Gastrocnemius medialis (tissue), 4 donors: ENCODE measurements at regions not wholly inside any gene's neighbourhood (a gene's known extent, or its start where the extent isn't known, plus 50 kb on each side); places are given as distances from the start of the nearest gene placed in this dataset.

Experiments
- ATAC-seq, 2 donors: fragments of 150-250 bp; one replicate each; pipeline ENCODE4 v1.9.1; 2016
- DNase-seq, 2 donors: peaks; one replicate each; pipeline ENCODE4 v3.0.0-alpha.2; 2019
- H3K27ac ChIP-seq, 4 donors: fragments of 200-600 bp; sonication (generic); 1 replicate in 1 of 4; 2 replicates in 3 of 4; pipeline ENCODE4 v1.5.1; 2016 to 2018; ENCODE audit warnings: mild to moderate bottlenecking in 2 of 4, moderate library complexity in 1 of 4
- H3K27me3 ChIP-seq, 3 donors: fragments of 200-600 bp; sonication (generic) in 2 of 3; 1 replicate in 1 of 3; 2 replicates in 2 of 3; pipeline versions ENCODE4 v1.5.1 to v1.6.0; 2016 to 2019; ENCODE audit warnings: mild to moderate bottlenecking in 1 of 3, moderate library complexity in 1 of 3
- H3K36me3 ChIP-seq, 2 donors: fragments of 200-600 bp; sonication (generic) in 1 of 2; one replicate each; pipeline ENCODE4 v1.5.1; 2017 to 2018
- H3K4me1 ChIP-seq, 2 donors: fragments of 200-600 bp; sonication (generic) in 1 of 2; one replicate each; pipeline ENCODE4 v1.5.1; 2016 to 2017; ENCODE audit warnings: mild to moderate bottlenecking in 2 of 2
- H3K4me3 ChIP-seq, 4 donors: fragments of 200-600 bp; sonication (generic) in 3 of 4; 1 replicate in 1 of 4; 2 replicates in 3 of 4; pipeline ENCODE4 v1.5.1; 2016 to 2019; ENCODE audit warnings: mild to moderate bottlenecking in 2 of 4
- H3K9me3 ChIP-seq, 3 donors: fragments of 200-600 bp; sonication (generic) in 2 of 3; 1 replicate in 1 of 3; 2 replicates in 2 of 3; pipeline ENCODE4 v1.5.1; 2016 to 2019
- POLR2A ChIP-seq, 2 donors: fragments of 450-650 bp; IDR thresholded peaks; one replicate each; pipeline ENCODE4 v1.6.1; 2017; ENCODE audit warnings: antibody characterized with exemption in 2 of 2, mild to moderate bottlenecking in 2 of 2, moderate library complexity in 2 of 2
- in situ Hi-C, 4 donors: fragments of 200-750 bp; cut with MboI; loops; one replicate each; pipeline versions ENCODE4 v1.15.0 to v1.8.0; 2017; ENCODE audit warnings: low sequenced_read_pairs in 4 of 4
- intact Hi-C: fragments of 100-400 bp; cut with DNase I; formaldehyde crosslinking; loops from one replicate; pipeline ENCODE4 v1.15.1; 2023; ENCODE audit warnings: low total_unique reads
- TF ChIP-seq, protein P1 (sequence below), 5 experiments: fragments of 450-650 bp in 3 of 5; fragments of 200-600 bp in 2 of 5; sonication (generic) in 2 of 5; IDR thresholded peaks in 4 of 5; conservative IDR thresholded peaks in 1 of 5; 1 replicate in 4 of 5; 2 replicates in 1 of 5; pipeline ENCODE4 v1.5.1; 2016 to 2019; ENCODE audit warnings: antibody characterized with exemption in 5 of 5, mild to moderate bottlenecking in 3 of 5, moderate library complexity in 3 of 5

DNA sequence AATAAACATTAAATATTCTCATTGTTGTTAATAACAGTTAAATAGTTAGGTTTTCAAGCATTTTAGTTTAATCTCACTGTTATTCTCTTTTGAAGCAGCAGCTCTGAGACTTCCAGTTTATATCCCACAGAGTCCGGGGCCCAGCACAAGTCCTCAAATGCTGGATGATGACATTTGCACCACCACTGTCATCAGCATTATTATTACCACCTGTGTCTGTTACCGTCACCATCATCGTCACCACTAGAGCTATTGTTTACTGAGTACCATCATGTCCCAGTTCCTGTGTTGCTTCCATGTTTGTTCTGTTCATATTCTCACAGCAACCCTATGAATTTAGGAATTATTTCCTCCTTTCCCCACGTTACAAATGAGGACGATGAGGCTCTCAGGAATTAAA lies 169.2 kb upstream of the NR3C1 start:
- Histone ChIP-seq H3K36me3 (no peaks in the 10 kb centered on the region), H3K27me3 (no peaks in the 10 kb centered on the region), H3K4me3 (no peak overlapping the region), H3K4me1 (peaks cover 0 to 8% of the 10 kb centered on the region in 2 donors), H3K9me3 (no peaks in the 10 kb centered on the region), H3K27ac (no peak overlapping the region)
- DNase-seq (no peak), ATAC-seq (no peak)
- TF ChIP-seq POLR2A (IDR thresholded peaks at IDR 0.05): no peak
- TF ChIP-seq, protein P1, sequence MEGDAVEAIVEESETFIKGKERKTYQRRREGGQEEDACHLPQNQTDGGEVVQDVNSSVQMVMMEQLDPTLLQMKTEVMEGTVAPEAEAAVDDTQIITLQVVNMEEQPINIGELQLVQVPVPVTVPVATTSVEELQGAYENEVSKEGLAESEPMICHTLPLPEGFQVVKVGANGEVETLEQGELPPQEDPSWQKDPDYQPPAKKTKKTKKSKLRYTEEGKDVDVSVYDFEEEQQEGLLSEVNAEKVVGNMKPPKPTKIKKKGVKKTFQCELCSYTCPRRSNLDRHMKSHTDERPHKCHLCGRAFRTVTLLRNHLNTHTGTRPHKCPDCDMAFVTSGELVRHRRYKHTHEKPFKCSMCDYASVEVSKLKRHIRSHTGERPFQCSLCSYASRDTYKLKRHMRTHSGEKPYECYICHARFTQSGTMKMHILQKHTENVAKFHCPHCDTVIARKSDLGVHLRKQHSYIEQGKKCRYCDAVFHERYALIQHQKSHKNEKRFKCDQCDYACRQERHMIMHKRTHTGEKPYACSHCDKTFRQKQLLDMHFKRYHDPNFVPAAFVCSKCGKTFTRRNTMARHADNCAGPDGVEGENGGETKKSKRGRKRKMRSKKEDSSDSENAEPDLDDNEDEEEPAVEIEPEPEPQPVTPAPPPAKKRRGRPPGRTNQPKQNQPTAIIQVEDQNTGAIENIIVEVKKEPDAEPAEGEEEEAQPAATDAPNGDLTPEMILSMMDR (IDR thresholded peaks at IDR 0.05 in 4 of 5, conservative IDR thresholded peaks at IDR 0.05 in 1 of 5): no peak
- in situ Hi-C loops (no loop called here), intact Hi-C loops (no loop called here)

DNA sequence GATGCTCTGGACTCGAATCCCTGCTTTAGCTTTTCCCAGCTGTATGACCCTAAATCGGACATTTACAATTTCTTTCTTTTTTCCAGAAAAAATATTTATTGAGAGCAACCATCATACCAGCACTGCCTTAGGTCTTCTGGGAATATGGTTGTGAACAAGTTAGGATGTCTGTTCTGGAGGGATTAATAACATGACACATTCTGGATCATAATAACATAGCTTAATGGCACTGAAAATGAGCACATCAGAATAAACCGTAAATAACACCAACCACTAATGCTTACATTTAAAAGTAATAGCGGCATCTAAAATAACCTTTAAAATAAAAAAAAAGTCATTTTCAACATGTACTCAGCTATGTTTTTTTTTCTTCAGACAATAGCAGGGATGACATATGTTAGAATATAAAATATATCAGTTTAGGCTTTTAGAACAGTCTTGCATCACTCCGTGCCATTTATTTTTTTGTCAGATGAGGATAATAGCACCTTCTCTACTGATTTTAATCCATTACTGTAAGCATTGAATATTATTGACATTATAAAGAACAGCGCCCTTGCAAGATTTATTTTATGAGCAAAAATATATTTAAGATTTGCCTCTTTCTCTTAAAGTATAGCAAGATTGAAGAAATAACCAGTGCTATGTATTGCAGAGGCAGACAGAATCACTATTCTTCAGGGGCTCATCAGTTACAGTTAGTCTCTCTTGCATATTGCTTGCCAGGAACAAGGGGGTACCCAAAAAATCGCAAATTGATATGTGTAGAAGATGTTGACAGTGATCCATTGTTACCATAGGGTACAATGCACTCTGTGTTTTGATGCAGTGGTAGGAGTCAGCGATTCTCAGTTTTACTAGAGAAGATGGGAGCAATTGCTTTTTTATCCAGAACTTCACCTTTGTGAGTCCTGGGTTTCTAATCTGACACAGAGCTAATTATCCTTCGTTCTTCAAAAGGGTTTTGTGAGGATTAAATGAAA lies 168.4 kb upstream of the NR3C1 start:
- Histone ChIP-seq H3K36me3 (no peaks in the 10 kb centered on the region), H3K9me3 (no peaks in the 10 kb centered on the region), H3K27ac (no peak overlapping the region), H3K27me3 (no peaks in the 10 kb centered on the region), H3K4me3 (no peak overlapping the region), H3K4me1 (peaks cover 0 to under 1% of the 10 kb centered on the region in 2 donors)
- in situ Hi-C loops: no loop called here
- DNase-seq (no peak), ATAC-seq (no peak)
- intact Hi-C loops: no loop called here
- TF ChIP-seq POLR2A (IDR thresholded peaks at IDR 0.05): no peak
- TF ChIP-seq, protein P1 (IDR thresholded peaks at IDR 0.05 in 4 of 5, conservative IDR thresholded peaks at IDR 0.05 in 1 of 5): no peak

DNA sequence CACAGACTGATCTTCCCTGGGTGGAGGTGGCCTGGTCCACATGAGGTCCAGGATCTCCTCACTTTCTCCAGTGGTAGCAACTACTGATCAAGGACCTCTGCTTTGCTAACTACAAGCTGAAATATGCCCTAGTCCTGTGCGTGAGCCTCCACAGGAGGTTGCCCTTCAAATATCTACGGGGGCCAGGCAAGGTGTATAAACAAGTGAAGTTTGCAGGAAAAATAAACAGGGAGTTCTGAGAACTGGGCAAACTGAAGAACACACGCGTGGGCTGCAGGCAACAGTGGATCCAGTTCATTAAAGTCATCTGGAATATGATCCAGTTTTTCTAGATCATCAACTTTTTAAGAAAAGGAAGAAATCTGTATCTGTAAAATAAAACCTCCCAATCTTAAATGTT lies 167.5 kb upstream of the NR3C1 start:
- Histone ChIP-seq H3K36me3 (no peaks in the 10 kb centered on the region), H3K27ac (no peak overlapping the region), H3K4me1 (no peaks in the 10 kb centered on the region), H3K4me3 (no peak overlapping the region), H3K27me3 (no peaks in the 10 kb centered on the region), H3K9me3 (no peaks in the 10 kb centered on the region)
- DNase-seq (no peak), ATAC-seq (no peak)
- in situ Hi-C loops: no loop called here
- TF ChIP-seq, protein P1 (IDR thresholded peaks at IDR 0.05 in 4 of 5, conservative IDR thresholded peaks at IDR 0.05 in 1 of 5): no peak
- intact Hi-C loops: no loop called here

DNA sequence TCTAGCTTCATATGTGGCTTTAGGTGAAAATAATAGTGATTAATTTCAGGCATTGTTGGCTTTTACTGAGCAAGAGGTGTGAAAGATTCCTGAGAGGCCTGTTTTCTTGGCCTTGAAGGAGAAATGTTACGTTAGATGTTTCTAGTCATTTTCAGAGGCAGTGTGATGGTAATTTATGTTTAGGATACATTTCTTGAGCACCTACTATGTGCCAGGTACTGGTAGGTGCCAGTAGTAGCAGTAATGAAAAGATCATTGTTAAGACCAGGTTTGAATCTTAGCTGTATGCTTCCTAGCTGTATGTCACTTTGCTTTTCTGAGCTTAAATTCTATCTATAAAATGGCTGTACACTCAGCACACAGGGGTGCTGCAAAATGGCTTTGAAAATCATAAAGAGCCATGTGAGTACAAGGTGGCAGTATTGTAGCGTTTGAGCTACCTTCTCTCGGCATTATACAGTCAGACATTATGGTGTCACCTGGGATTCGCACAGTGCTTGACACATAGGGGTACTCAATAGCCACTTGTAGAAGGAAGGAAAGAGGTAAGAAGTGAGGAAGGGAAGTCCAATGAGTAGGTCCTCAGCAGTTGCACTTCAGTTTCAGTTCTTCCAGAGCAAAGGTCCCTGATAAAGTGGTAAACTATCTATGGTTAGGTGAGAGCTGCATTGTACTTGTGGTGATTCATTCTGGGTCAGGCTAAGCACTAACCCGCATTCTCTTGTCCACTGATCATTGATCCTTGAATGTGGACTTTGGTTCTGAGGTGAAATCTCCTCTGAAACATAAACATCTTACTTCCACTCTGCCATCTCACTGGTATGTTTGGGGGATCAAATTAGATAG lies 166.5 kb upstream of the NR3C1 start:
- no peaks in the 10 kb centered on the region for H3K27me3 ChIP-seq

More for the DNA sequence above, 166.5 kb upstream of the NR3C1 start:
- Histone ChIP-seq H3K36me3 (no peaks in the 10 kb centered on the region), H3K4me3 (no peak overlapping the region), H3K27ac (no peak overlapping the region), H3K4me1 (no peaks in the 10 kb centered on the region), H3K9me3 (no peaks in the 10 kb centered on the region)
- intact Hi-C loops (no loop called here), in situ Hi-C loops (no loop called here)
- no peak for ATAC-seq
- TF ChIP-seq POLR2A (IDR thresholded peaks at IDR 0.05): no peak
- TF ChIP-seq, protein P1 (IDR thresholded peaks at IDR 0.05 in 4 of 5, conservative IDR thresholded peaks at IDR 0.05 in 1 of 5): no peak
- no peak for DNase-seq
